ENCODE measurements at regions not wholly inside any gene's neighbourhood (a gene's known extent, or its start where the extent isn't known, plus 50 kb on each side); places are given as distances from the start of the nearest gene placed in this dataset.
A peak's percentile ranks its signal among the peaks of the same experiment; 100 is the strongest.
"Not testable (repeated sequence)": the region's sequence is repeated elsewhere in the genome, so short reads cannot be mapped to it uniquely, and the experiment has no call there.

GRCh38 chr4:138659037-138659811, 356.4 kb upstream of the NOCT start:
- no peak for DNase-seq (ENCODE audit: low spot score)

GRCh38 chr4:138658518-138658917, 357.1 kb upstream of the NOCT start:
- DNase-seq (ENCODE audit: low spot score) = no peak

- DNase-seq (ENCODE audit: low spot score) = no peak
Observed at GRCh38 chr4:138656990-138657389, 358.6 kb upstream of the NOCT start.

- DNase-seq (ENCODE audit: low spot score) = no peak
Observed at GRCh38 chr4:138655985-138656384, 359.6 kb upstream of the NOCT start.

GRCh38 chr4:138655286-138655685, 360.3 kb upstream of the NOCT start:
- DNase-seq (ENCODE audit: low spot score) = peak; percentile 30

- no peak for DNase-seq (ENCODE audit: low spot score)
Observed at GRCh38 chr4:138650929-138651448, 364.6 kb upstream of the NOCT start.

GRCh38 chr4:138650495-138650894, 365.1 kb upstream of the NOCT start:
- no peak for DNase-seq (ENCODE audit: low spot score)

GRCh38 chr4:138647433-138647832, 368.1 kb upstream of the NOCT start:
- DNase-seq (ENCODE audit: low spot score) = no peak

- DNase-seq (ENCODE audit: low spot score) = no peak
Observed at GRCh38 chr4:138646383-138646782, 369.2 kb upstream of the NOCT start.

GRCh38 chr4:138645289-138645688, 370.3 kb upstream of the NOCT start:
- no peak for DNase-seq (ENCODE audit: low spot score)

GRCh38 chr4:138644322-138644721, 371.3 kb upstream of the NOCT start:
- DNase-seq (ENCODE audit: low spot score) = no peak

- no peak for DNase-seq (ENCODE audit: low spot score)
Observed at GRCh38 chr4:138643827-138644226, 371.8 kb upstream of the NOCT start.

GRCh38 chr4:138639018-138639741, 376.4 kb upstream of the NOCT start:
- no peak for DNase-seq (ENCODE audit: low spot score)

- no peak for DNase-seq (ENCODE audit: low spot score)
Observed at GRCh38 chr4:138636781-138637180, 378.8 kb upstream of the NOCT start.

- DNase-seq (ENCODE audit: low spot score) = no peak
Observed at GRCh38 chr4:138634915-138635314, 380.7 kb upstream of the NOCT start.

- no peak for DNase-seq (ENCODE audit: low spot score)
Observed at GRCh38 chr4:138633580-138633904, 382.0 kb upstream of the NOCT start.

- no peak for DNase-seq (ENCODE audit: low spot score)
Observed at GRCh38 chr4:138632856-138633579, 382.6 kb upstream of the NOCT start.

- DNase-seq (ENCODE audit: low spot score) = no peak
Observed at GRCh38 chr4:138630666-138631065, 384.9 kb upstream of the NOCT start.

GRCh38 chr4:138629669-138630068, 385.9 kb upstream of the NOCT start:
- no peak for DNase-seq (ENCODE audit: low spot score)

GRCh38 chr4:138627096-138627495, 384.9 kb upstream of the SLC7A11 start:
- DNase-seq (ENCODE audit: low spot score) = no peak

GRCh38 chr4:138622362-138622761, 380.2 kb upstream of the SLC7A11 start:
- DNase-seq (ENCODE audit: low spot score) = not testable (repeated sequence)

- DNase-seq (ENCODE audit: low spot score) = no peak
Observed at GRCh38 chr4:138616775-138617174, 374.6 kb upstream of the SLC7A11 start.
